IMR-90 (cell line): ENCODE measurements at regions not wholly inside any gene's neighbourhood (a gene's known extent, or its start where the extent isn't known, plus 50 kb on each side); places are given as distances from the start of the nearest gene placed in this dataset.

Source experiments
- CEBPB ChIP-seq: IDR thresholded peaks from 2 replicates; pipeline ENCODE4 v1.6.1; 2012; ENCODE audit warnings: low read depth, low read length, improper control_type of control experiment
- CHD1 ChIP-seq: IDR thresholded peaks from 2 replicates; pipeline ENCODE4 v1.6.1; 2012; ENCODE audit warnings: low read depth, low read length, improper control_type of control experiment
- FOS ChIP-seq: fragments of 150-350 bp; IDR thresholded peaks from 2 replicates; pipeline ENCODE4 v1.6.1; 2016; ENCODE audit warnings: low read depth, low read length
- MXI1 ChIP-seq: IDR thresholded peaks from 2 replicates; pipeline ENCODE4 v1.6.1; 2012; ENCODE audit warnings: low read depth, mild to moderate bottlenecking, low read length, moderate library complexity, borderline replicate concordance
- POLR2A ChIP-seq: IDR thresholded peaks from 2 replicates; pipeline ENCODE4 v1.6.1; 2012; ENCODE audit warnings: mild to moderate bottlenecking, low read depth, low read length
- RCOR1 ChIP-seq: IDR thresholded peaks from 2 replicates; pipeline ENCODE4 v1.6.1; 2012; ENCODE audit warnings: mild to moderate bottlenecking, low read length, improper control_type of control experiment; ENCODE audit not compliant: insufficient replicate concordance
- TF ChIP-seq, protein P1 (sequence below): conservative IDR thresholded peaks from 2 replicates; pipeline ENCODE4 v1.5.1; 2012; ENCODE audit warnings: mild to moderate bottlenecking, low read depth, low read length, improper control_type of control experiment
- TF ChIP-seq, protein P2 (sequence below): fragments of 150-350 bp; IDR thresholded peaks from 2 replicates; pipeline ENCODE4 v1.6.1; 2016; ENCODE audit warnings: low read depth, mild to moderate bottlenecking, low read length, moderate library complexity, borderline replicate concordance

DNA sequence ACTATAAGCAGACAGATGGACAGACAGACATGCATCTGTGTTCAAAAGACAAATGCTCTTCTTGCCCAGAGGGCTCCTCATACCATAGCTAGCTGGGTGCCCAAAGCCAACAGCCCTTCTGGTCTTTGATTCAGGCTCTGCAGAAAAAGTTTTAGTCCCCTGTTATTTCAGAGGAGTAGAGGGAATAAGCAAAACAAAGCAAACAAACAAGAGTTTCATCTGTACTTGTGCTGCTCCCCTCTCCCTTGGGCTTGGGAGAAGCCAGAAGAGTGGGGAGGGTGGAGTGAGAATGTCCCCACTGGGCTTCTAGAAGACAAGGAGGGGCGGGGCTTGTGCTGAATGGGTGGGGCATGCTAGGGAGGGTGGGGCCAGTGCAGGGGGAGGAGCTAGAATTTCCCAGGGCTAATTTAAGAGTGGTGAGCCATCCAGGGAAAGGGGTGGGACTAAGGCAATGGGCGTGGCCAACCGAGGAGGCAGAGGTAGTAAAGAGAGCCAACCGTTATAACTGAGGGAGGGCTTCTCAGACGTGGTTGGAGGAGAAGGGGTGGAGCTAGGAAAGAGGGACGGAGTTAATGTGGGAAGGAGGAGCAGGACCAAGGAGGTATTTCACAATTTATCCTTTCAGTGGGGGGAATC, 101.2 kb upstream of the MGMT start:
- TF ChIP-seq CHD1 = no peak
- TF ChIP-seq, protein P1, sequence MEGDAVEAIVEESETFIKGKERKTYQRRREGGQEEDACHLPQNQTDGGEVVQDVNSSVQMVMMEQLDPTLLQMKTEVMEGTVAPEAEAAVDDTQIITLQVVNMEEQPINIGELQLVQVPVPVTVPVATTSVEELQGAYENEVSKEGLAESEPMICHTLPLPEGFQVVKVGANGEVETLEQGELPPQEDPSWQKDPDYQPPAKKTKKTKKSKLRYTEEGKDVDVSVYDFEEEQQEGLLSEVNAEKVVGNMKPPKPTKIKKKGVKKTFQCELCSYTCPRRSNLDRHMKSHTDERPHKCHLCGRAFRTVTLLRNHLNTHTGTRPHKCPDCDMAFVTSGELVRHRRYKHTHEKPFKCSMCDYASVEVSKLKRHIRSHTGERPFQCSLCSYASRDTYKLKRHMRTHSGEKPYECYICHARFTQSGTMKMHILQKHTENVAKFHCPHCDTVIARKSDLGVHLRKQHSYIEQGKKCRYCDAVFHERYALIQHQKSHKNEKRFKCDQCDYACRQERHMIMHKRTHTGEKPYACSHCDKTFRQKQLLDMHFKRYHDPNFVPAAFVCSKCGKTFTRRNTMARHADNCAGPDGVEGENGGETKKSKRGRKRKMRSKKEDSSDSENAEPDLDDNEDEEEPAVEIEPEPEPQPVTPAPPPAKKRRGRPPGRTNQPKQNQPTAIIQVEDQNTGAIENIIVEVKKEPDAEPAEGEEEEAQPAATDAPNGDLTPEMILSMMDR = no peak
- no peak for TF ChIP-seq RCOR1
- no peak for TF ChIP-seq POLR2A
- no peak for TF ChIP-seq MXI1
- no peak for TF ChIP-seq CEBPB
- TF ChIP-seq FOS = no peak
- TF ChIP-seq, protein P2, sequence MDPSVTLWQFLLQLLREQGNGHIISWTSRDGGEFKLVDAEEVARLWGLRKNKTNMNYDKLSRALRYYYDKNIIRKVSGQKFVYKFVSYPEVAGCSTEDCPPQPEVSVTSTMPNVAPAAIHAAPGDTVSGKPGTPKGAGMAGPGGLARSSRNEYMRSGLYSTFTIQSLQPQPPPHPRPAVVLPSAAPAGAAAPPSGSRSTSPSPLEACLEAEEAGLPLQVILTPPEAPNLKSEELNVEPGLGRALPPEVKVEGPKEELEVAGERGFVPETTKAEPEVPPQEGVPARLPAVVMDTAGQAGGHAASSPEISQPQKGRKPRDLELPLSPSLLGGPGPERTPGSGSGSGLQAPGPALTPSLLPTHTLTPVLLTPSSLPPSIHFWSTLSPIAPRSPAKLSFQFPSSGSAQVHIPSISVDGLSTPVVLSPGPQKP = no peak
